HepG2 (cell line): ENCODE measurements at regions not wholly inside any gene's neighbourhood (a gene's known extent, or its start where the extent isn't known, plus 50 kb on each side); places are given as distances from the start of the nearest gene placed in this dataset.

Experiments used
- ATAC-seq: fragments of 200-7000 bp; cut with Tn5 transposase; 3 replicates; pipeline ENCODE4 v1.9.1; 2020; ENCODE audit warnings: mild to moderate bottlenecking, moderate library complexity
- BruUV-seq: library from RNA; stranded (reverse); fragments of 400-500 nt; replicated peaks from 2 replicates; lab custom pipeline; 2021; lab: Mats Ljungman, UMichigan
- CTCF ChIA-PET: fragments of 300-600 bp; formaldehyde crosslinking; extraction: SDS; loops from one replicate; lab custom pipeline; 2021; ENCODE audit warnings: low total read pairs, inconsistent platforms, low intra/inter-chr PET ratio; lab: Yijun Ruan, JAX
- POLR2A ChIA-PET: fragments of 350-600 bp; sonication (Branson Sonifier 250); formaldehyde crosslinking; loops from one replicate; lab custom pipeline; 2020; ENCODE audit warnings: antibody characterized with exemption, inconsistent platforms; lab: Yijun Ruan, JAX
- DNase-seq: peaks from one replicate; pipeline ENCODE4 v3.0.0-alpha.2; 2015; ENCODE audit warnings: low spot score
- FAIRE-seq: peaks from 3 replicates; lab custom pipeline; 2011; peaks lifted over from hg19 to GRCh38; lab: Jason Lieb, UNC
- H2AFZ ChIP-seq: one replicate; pipeline ENCODE4 v1.6.1; 2011; ENCODE audit warnings: low read length, inconsistent platforms
- H3K27ac ChIP-seq: fragments of 300-600 bp; 3 replicates; pipeline ENCODE4 v1.8.0; 2011; ENCODE audit warnings: mixed run types, mild to moderate bottlenecking, mixed read lengths, low read length, inconsistent platforms; ENCODE audit not compliant: insufficient read depth; ENCODE audit errors: extremely low read length
- H3K27me3 ChIP-seq, 2 experiments: fragments of 200-600 bp in 1 of 2; 2 replicates in 1 of 2; 3 replicates in 1 of 2; pipeline versions ENCODE4 v1.6.0 to v1.8.0; 2011; ENCODE audit warnings: low read length in 2 of 2, mild to moderate bottlenecking in 2 of 2, moderate library complexity in 2 of 2, inconsistent platforms in 1 of 2; ENCODE audit not compliant: insufficient read depth in 2 of 2, control insufficient read depth in 1 of 2
- H3K36me3 ChIP-seq, 2 experiments: fragments of 200-600 bp in 1 of 2; replicated peaks in 1 of 2; 2 replicates in 1 of 2; 3 replicates in 1 of 2; pipeline versions ENCODE4 v1.5.1 to v1.8.0; 2011; ENCODE audit warnings: low read length in 2 of 2, inconsistent platforms in 1 of 2; ENCODE audit not compliant: insufficient read depth in 2 of 2, control insufficient read depth in 1 of 2
- H3K4me1 ChIP-seq: 2 replicates; pipeline ENCODE4 v1.5.1; 2012; ENCODE audit warnings: low read length, inconsistent platforms; ENCODE audit not compliant: insufficient read depth
- H3K4me2 ChIP-seq: 2 replicates; pipeline ENCODE4 v1.6.0; 2011; ENCODE audit warnings: low read depth, low read length, inconsistent platforms
- H3K4me3 ChIP-seq, 3 experiments: fragments of 200-600 bp in 1 of 3; sonication (generic), shearing (Covaris generic) in 1 of 3; replicated peaks in 1 of 3; 2 replicates each; pipeline ENCODE4 v1.5.1; 2011 to 2016; ENCODE audit warnings: low read length in 3 of 3, inconsistent platforms in 2 of 3, low read depth in 2 of 3, mild to moderate bottlenecking in 2 of 3, control low read depth in 1 of 3, mixed read lengths in 1 of 3; ENCODE audit not compliant: insufficient read depth in 1 of 3
- H3K79me2 ChIP-seq: one replicate; pipeline ENCODE4 v1.6.1; 2011; ENCODE audit warnings: low read length, inconsistent platforms; ENCODE audit not compliant: insufficient read depth
- H3K9ac ChIP-seq: 2 replicates; pipeline ENCODE4 v1.6.0; 2011; ENCODE audit warnings: mild to moderate bottlenecking, low read depth, low read length, inconsistent platforms; ENCODE audit not compliant: insufficient read depth
- H3K9me3 ChIP-seq: 2 replicates; pipeline ENCODE4 v1.5.1; 2012; ENCODE audit warnings: mild to moderate bottlenecking, low read length
- H4K20me1 ChIP-seq: 2 replicates; pipeline ENCODE4 v1.6.0; 2011; ENCODE audit warnings: inconsistent platforms, mild to moderate bottlenecking, low read length, moderate library complexity; ENCODE audit not compliant: insufficient read depth
- ARNTL ChIP-seq: sonication (generic); formaldehyde crosslinking; IDR thresholded peaks from 2 replicates; pipeline ENCODE4 v1.4.0; 2020; ENCODE audit warnings: mild to moderate bottlenecking, missing genetic modification reagents
- BHLHE40 ChIP-seq: IDR thresholded peaks from 2 replicates; pipeline ENCODE4 v1.6.1; 2011; ENCODE audit warnings: low read length, improper control_type of control experiment
- DMAP1 ChIP-seq: IDR thresholded peaks from 2 replicates; pipeline ENCODE4 v1.6.1; 2016
- E2F5 ChIP-seq: sonication (generic); formaldehyde crosslinking; conservative IDR thresholded peaks from 2 replicates; pipeline ENCODE4 v1.4.0; 2020; ENCODE audit warnings: missing genetic modification reagents
- IRF1 ChIP-seq: sonication (generic); formaldehyde crosslinking; IDR thresholded peaks from 2 replicates; pipeline ENCODE4 v1.4.0; 2020; ENCODE audit warnings: low read depth, mild to moderate bottlenecking, missing genetic modification reagents
- MAZ ChIP-seq, 2 experiments: sonication (generic) in 1 of 2; formaldehyde crosslinking in 1 of 2; IDR thresholded peaks; 2 replicates each; pipeline versions ENCODE4 v1.5.0 to v1.6.1; 2012 to 2020; ENCODE audit warnings: low read depth in 2 of 2, mild to moderate bottlenecking in 2 of 2, borderline replicate concordance in 1 of 2, improper control_type of control experiment in 1 of 2, low read length in 1 of 2, missing genetic modification reagents in 1 of 2, moderate library complexity in 1 of 2
- RBAK ChIP-seq: sonication (generic); formaldehyde crosslinking; IDR thresholded peaks from 2 replicates; pipeline ENCODE4 v1.5.1; 2020; ENCODE audit warnings: mild to moderate bottlenecking, missing genetic modification reagents
- SCMH1 ChIP-seq: sonication (generic); formaldehyde crosslinking; IDR thresholded peaks from 2 replicates; pipeline ENCODE4 v1.9.0; 2021; ENCODE audit warnings: missing genetic modification reagents, mild to moderate bottlenecking, borderline replicate concordance
- SUZ12 ChIP-seq: fragments of 150-350 bp; IDR thresholded peaks from 2 replicates; pipeline ENCODE4 v1.6.1; 2014; ENCODE audit warnings: low read depth, low read length
- TBP ChIP-seq: sonication (generic); formaldehyde crosslinking; IDR thresholded peaks from 2 replicates; pipeline ENCODE4 v1.5.0; 2020; ENCODE audit warnings: missing genetic modification reagents
- ZEB1 ChIP-seq: IDR thresholded peaks from 2 replicates; pipeline ENCODE4 v1.6.1; 2012; ENCODE audit warnings: mild to moderate bottlenecking, low read depth, inconsistent platforms; ENCODE audit not compliant: insufficient replicate concordance
- ZHX2 ChIP-seq, 2 experiments: sonication (generic) in 1 of 2; formaldehyde crosslinking in 1 of 2; IDR thresholded peaks; 2 replicates each; pipeline versions ENCODE4 v1.6.1 to v1.9.0; 2014 to 2022; ENCODE audit warnings: antibody characterized with exemption in 1 of 2, borderline replicate concordance in 1 of 2, inconsistent platforms in 1 of 2, low read depth in 1 of 2, missing genetic modification reagents in 1 of 2
- WGBS: methylation state at CpG from one replicate; pipeline ENCODE4 v1.1.6; 2017; ENCODE audit warnings: low lambda C conversion rate; 5-methylcytosine and 5-hydroxymethylcytosine counted together
- in situ Hi-C: cut with HindIII; loops from 2 replicates; pipeline ENCODE4 v1.10.0; 2017; ENCODE audit warnings: low pct_unique_long_range_greater_than_20kb; ENCODE audit not compliant: extremely low pct_ligation_motif_present
- intact Hi-C: fragments of 100-400 bp; cut with micrococcal nuclease; formaldehyde crosslinking; loops from one replicate; pipeline ENCODE4 v1.10.0; 2022; ENCODE audit not compliant: unreplicated experiment

GRCh38 chr13:30074955-30075614, 224.7 kb upstream of the UBL3 start:
- no peaks in the 10 kb centered on the region for H3K36me3 ChIP-seq
- H3K4me3 ChIP-seq, result no peak overlapping the region
- H3K27me3 ChIP-seq, result no peaks in the 10 kb centered on the region; a peak in 2 of 5 replicates
- H3K4me2 ChIP-seq, result no peak overlapping the region
- no peaks in the 10 kb centered on the region for H3K79me2 ChIP-seq
- BruUV-seq, result no TSS peak
- H3K27ac ChIP-seq, result no peak overlapping the region
- no peak overlapping the region for H3K9ac ChIP-seq
- H2AFZ ChIP-seq, result no peak overlapping the region
- ATAC-seq (no peak), FAIRE-seq (no peak), DNase-seq (no peak)
- no peaks in the 10 kb centered on the region for H3K9me3 ChIP-seq
- 27% methylated on average over 6 of the region's 10 CpGs for WGBS
- in situ Hi-C loops, result no loop called here
- H3K4me1 ChIP-seq, result peaks cover 8% of the 10 kb centered on the region
- no peaks in the 10 kb centered on the region for H4K20me1 ChIP-seq
- POLR2A ChIA-PET, result no interaction called here
- CTCF ChIA-PET, result no interaction called here
- TF ChIP-seq SUZ12, result no peak
- TF ChIP-seq RBAK, result no peak
- no peak for TF ChIP-seq SCMH1 (CRISPR knock-in tag)
- TF ChIP-seq MAZ (IDR thresholded peaks at IDR 0.05; ENCODE audit: borderline replicate concordance, low read depth, low read length), result no peak
- no peak for TF ChIP-seq MAZ (CRISPR knock-in tag; IDR thresholded peaks at IDR 0.05; ENCODE audit: low read depth)
- no peak for TF ChIP-seq ZHX2 (IDR thresholded peaks at IDR 0.05; ENCODE audit: low read depth)
- TF ChIP-seq ZHX2 (CRISPR knock-in tag; IDR thresholded peaks at IDR 0.05; ENCODE audit: borderline replicate concordance), result no peak
- no peak for TF ChIP-seq ZEB1
- TF ChIP-seq IRF1 (CRISPR knock-in tag), result no peak
- TF ChIP-seq DMAP1 (CRISPR knock-in tag), result no peak
- TF ChIP-seq E2F5 (CRISPR knock-in tag), result no peak
- TF ChIP-seq ARNTL (CRISPR knock-in tag), result no peak
- TF ChIP-seq TBP (CRISPR knock-in tag), result no peak
- no peak for TF ChIP-seq BHLHE40
- TF ChIP-seq, all 625 proteins: peak for 0
- intact Hi-C loops, result no loop called here
